Stimulated activated memory B cell treated with anti-CD40 and anti-IgM and Interleukin-4, amounts not matched to agents 10 μg/mL and 1 μg/mL and 100 μg/mL, for 72 hours (primary cell): ENCODE measurements at regions not wholly inside any gene's neighbourhood (a gene's known extent, or its start where the extent isn't known, plus 50 kb on each side); places are given as distances from the start of the nearest gene placed in this dataset.

Source experiments
- ATAC-seq: fragments of 150-1000 bp; cut with Tn5 transposase; 2 replicates; pipeline ENCODE4 v1.10.0; 2021
- H3K27ac Mint-ChIP-seq: one replicate; pipeline ENCODE4 v1.8.0; 2022; ENCODE audit warnings: mild to moderate bottlenecking, mixed read lengths
- H3K27me3 Mint-ChIP-seq: one replicate; pipeline ENCODE4 v1.8.0; 2022; ENCODE audit warnings: mixed read lengths
- H3K36me3 Mint-ChIP-seq: one replicate; pipeline ENCODE4 v1.8.0; 2022; ENCODE audit warnings: mixed read lengths
- H3K4me1 Mint-ChIP-seq: one replicate; pipeline ENCODE4 v1.8.0; 2022; ENCODE audit warnings: mixed read lengths
- H3K4me3 Mint-ChIP-seq: one replicate; pipeline ENCODE4 v1.8.0; 2022; ENCODE audit warnings: mild to moderate bottlenecking, moderate library complexity, mixed read lengths
- H3K9me3 Mint-ChIP-seq: one replicate; pipeline ENCODE4 v1.8.0; 2022; ENCODE audit warnings: mixed read lengths

DNA sequence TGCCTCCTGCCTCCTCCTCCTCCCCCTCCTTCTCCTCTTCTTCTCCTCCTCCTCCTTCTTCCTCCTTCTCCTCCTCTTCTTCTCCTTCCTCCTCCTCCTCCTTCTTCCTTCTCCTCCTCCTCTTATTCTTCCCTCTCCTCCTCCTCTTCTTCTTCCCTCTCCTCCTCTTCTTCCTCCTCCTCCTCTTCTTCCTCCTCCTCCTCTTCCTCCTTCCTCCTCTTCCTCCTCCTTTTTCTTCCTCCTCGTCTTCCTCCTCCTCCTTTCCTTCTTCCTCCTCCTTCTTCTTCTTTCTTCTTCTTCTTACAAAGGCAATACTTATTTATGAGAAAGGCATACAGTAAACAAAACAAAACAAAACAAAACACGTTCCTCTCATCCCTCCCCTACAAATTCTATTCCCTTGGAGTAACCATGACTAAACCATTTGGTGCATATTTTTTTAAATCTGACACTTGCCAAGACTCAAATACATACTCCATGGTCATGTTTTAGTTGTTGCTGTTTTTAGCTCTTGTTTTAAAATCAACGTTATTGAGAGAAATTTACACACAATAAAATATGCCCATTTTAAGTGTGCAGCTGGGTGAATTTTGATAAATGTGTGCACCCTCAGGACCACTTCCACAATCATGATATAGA is 135.6 kb downstream of the FOXD1 start:
- H3K27me3 Mint-ChIP-seq = peaks cover 49% of the 10 kb centered on the region
- H3K9me3 Mint-ChIP-seq = no peaks in the 10 kb centered on the region
- H3K4me3 Mint-ChIP-seq = no peak overlapping the region
- no peak for ATAC-seq
- no peak overlapping the region for H3K27ac Mint-ChIP-seq
- no peaks in the 10 kb centered on the region for H3K36me3 Mint-ChIP-seq
- no peaks in the 10 kb centered on the region for H3K4me1 Mint-ChIP-seq

DNA sequence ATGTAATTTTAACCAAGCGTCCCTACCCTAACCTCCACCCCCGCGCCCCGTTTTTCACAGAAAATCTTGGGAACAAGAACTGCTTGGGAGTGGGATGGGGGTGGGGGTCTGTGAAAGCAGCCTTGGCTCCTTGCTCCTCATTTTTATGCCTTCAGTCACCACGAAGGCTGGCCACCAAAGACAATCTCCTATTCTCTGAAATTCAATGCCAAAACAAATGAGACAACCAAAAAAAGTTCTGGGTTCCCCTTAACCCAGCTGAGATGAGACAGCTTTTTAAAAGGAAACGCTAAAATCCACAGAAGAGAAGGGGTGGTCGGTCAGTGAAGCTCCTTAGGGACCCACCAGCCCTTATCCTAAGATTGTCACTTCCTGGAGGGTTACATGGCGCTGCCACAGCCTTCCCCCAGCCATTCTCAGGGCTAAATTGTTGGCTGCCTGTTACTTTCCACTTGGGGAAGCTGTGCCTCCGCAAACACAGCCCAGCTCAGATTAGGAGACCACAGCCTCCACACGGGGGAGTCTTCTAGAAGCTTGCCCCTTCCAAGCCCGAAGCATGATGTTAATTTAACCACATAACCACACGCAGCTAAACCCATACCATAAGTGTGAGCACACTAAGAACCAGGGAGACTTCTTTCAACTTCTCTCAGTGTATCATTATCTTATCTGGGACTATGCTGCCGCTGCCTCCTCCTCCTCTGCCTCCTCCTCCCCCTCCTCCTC is 136.3 kb downstream of the FOXD1 start:
- Mint-ChIP-seq H3K9me3 (no peaks in the 10 kb centered on the region), H3K36me3 (no peaks in the 10 kb centered on the region), H3K27ac (no peak overlapping the region), H3K27me3 (peaks cover 55% of the 10 kb centered on the region), H3K4me3 (no peak overlapping the region), H3K4me1 (no peaks in the 10 kb centered on the region)
- no peak for ATAC-seq

DNA sequence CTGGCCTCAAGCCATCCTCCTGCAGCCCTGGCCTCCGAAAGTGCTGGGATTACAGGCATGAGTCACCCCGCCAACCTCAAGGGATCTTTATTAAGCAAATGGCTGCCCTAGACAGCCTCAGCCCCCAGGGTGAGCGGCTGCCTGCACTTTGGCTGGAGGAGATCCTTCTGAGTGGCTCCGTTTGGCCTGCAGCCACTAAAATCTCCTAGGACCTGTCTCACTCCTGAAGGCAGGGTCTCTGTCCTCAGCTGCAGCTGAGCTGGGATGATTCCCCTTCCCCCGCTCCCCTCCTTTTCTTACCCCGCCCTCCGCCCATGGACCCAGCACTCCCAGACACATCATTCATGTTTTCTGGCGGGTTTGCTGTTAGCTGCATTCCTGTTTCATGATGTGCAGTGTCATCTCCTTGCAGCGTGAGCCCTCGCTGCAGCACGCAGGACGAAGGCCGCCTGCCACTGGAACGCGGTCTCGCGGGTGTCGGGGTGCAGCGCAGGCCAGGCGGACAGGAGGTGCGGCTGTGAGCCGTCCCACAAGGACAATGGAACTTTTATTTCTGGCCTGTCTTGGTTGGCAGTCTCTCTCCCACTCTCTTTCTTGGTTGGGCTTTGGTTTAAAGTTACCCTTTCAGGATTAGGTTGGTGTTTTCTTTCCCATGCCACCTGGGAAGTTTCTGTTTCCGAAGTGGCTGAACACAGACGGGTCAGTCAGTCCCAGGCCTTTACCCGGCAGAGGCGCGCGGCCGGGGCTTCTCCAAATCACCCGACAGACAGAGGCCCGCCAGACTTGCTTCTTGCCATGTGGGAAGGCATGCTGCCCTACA is 137.1 kb downstream of the FOXD1 start:
- Mint-ChIP-seq H3K9me3 (no peaks in the 10 kb centered on the region), H3K27ac (no peak overlapping the region), H3K4me3 (no peak overlapping the region), H3K4me1 (no peaks in the 10 kb centered on the region), H3K27me3 (peaks cover 55% of the 10 kb centered on the region), H3K36me3 (no peaks in the 10 kb centered on the region)
- ATAC-seq = no peak

- H3K4me3 Mint-ChIP-seq = no peak overlapping the region
- H3K4me1 Mint-ChIP-seq = no peaks in the 10 kb centered on the region
- H3K9me3 Mint-ChIP-seq = no peaks in the 10 kb centered on the region
- peaks cover 70% of the 10 kb centered on the region for H3K27me3 Mint-ChIP-seq
- H3K36me3 Mint-ChIP-seq = no peaks in the 10 kb centered on the region
- no peak overlapping the region for H3K27ac Mint-ChIP-seq
- no peak for ATAC-seq
Observed at GRCh38 chr5:73307645-73308355, 134.8 kb downstream of the TMEM174 start.

- Mint-ChIP-seq H3K27me3 (peaks cover 70% of the 10 kb centered on the region), H3K27ac (no peak overlapping the region), H3K9me3 (no peaks in the 10 kb centered on the region), H3K4me1 (no peaks in the 10 kb centered on the region), H3K36me3 (no peaks in the 10 kb centered on the region), H3K4me3 (no peak overlapping the region)
- ATAC-seq = no peak
Observed at GRCh38 chr5:73306741-73307275, 133.8 kb downstream of the TMEM174 start.

DNA sequence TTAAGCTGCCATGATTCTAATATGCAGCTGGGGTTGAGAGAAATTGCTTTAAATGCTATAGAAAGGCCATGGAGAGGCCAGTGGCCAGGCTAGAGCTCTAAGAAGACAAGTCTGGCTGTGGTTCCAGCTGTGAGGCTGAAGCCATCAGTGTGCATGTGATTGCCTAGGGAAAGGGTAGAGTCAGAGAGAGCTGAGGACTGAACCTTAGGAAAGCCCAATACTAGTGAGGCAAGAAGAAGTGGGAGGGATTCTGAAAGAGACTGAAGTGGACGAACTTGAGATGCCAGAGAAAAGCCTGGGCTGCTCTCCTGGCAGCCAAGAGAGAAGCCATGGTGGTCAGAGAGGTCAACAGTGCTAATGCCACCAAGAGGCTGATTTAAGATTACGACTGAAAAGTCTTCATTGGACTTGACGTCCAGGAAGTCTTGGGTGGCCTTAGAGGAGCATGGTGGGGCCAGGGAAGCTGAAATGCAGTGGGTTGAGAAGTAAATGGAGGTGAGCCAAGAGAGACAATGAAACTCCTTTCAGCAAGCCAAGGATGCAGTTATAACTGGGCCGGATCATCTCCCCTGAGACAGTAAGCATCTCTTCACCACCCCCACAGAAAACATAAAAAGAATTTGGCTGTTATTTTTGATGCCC is 133.2 kb downstream of the TMEM174 start:
- no peak for ATAC-seq
- Mint-ChIP-seq H3K4me1 (no peaks in the 10 kb centered on the region), H3K27ac (no peak overlapping the region), H3K27me3 (peaks cover 70% of the 10 kb centered on the region), H3K4me3 (no peak overlapping the region), H3K9me3 (no peaks in the 10 kb centered on the region), H3K36me3 (no peaks in the 10 kb centered on the region)

- Mint-ChIP-seq H3K9me3 (no peaks in the 10 kb centered on the region), H3K4me3 (no peak overlapping the region), H3K27me3 (peaks cover 77% of the 10 kb centered on the region), H3K36me3 (no peaks in the 10 kb centered on the region), H3K4me1 (peaks cover 5% of the 10 kb centered on the region), H3K27ac (no peak overlapping the region)
- ATAC-seq = no peak
Observed at GRCh38 chr5:73305386-73305785, 132.4 kb downstream of the TMEM174 start.

DNA sequence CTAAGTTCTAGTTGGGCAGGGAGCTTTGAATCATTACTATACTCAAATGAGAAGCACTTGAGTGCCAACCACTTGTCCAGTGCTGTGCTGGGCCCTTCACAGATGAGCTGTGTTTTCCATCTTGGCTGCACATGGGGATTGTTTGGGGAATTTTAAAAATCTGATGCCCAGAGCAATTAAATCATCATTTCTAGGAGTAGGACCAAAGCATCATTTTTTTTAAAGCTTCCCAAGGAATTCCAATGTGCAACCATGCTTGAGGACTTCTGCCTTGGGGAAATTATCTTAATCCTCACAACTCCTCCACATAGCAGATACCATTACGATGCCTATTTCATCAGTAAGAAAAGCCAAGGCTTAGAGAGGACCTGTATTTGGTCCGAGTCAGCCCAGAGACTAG is 131.4 kb downstream of the TMEM174 start:
- no peak overlapping the region for H3K27ac Mint-ChIP-seq
- peaks cover 11% of the 10 kb centered on the region for H3K4me1 Mint-ChIP-seq
- no peaks in the 10 kb centered on the region for H3K9me3 Mint-ChIP-seq
- H3K4me3 Mint-ChIP-seq = no peak overlapping the region
- ATAC-seq = no peak
- no peaks in the 10 kb centered on the region for H3K36me3 Mint-ChIP-seq
- H3K27me3 Mint-ChIP-seq = peaks cover 87% of the 10 kb centered on the region

GRCh38 chr5:73303148-73304079 is 130.4 kb downstream of the TMEM174 start:
- no peak overlapping the region for H3K27ac Mint-ChIP-seq
- H3K27me3 Mint-ChIP-seq = peaks cover 97% of the 10 kb centered on the region
- no peak overlapping the region for H3K4me3 Mint-ChIP-seq
- H3K9me3 Mint-ChIP-seq = no peaks in the 10 kb centered on the region
- H3K4me1 Mint-ChIP-seq = peaks cover 14% of the 10 kb centered on the region
- ATAC-seq = no peak
- no peaks in the 10 kb centered on the region for H3K36me3 Mint-ChIP-seq

DNA sequence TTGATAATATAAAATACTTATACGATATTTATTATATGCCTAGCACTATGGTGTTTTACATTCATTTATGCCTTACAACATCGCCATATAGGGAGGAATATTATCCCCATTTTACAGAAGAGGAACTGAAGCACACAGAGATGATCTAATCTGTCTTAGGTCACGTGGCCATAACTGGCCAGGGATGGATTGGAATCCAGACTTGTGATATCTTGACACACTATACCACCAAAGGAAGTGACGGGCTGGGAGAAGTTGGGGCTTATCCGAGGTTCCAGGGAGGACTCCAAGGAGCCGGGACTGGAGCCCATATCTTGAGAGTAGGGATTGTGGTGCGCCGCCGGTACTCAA is 129.8 kb downstream of the TMEM174 start:
- H3K9me3 Mint-ChIP-seq = no peaks in the 10 kb centered on the region
- H3K36me3 Mint-ChIP-seq = no peaks in the 10 kb centered on the region
- peaks cover 98% of the 10 kb centered on the region for H3K27me3 Mint-ChIP-seq
- no peak overlapping the region for H3K27ac Mint-ChIP-seq
- H3K4me3 Mint-ChIP-seq = no peak overlapping the region
- ATAC-seq = no peak
- peaks cover 14% of the 10 kb centered on the region for H3K4me1 Mint-ChIP-seq

DNA sequence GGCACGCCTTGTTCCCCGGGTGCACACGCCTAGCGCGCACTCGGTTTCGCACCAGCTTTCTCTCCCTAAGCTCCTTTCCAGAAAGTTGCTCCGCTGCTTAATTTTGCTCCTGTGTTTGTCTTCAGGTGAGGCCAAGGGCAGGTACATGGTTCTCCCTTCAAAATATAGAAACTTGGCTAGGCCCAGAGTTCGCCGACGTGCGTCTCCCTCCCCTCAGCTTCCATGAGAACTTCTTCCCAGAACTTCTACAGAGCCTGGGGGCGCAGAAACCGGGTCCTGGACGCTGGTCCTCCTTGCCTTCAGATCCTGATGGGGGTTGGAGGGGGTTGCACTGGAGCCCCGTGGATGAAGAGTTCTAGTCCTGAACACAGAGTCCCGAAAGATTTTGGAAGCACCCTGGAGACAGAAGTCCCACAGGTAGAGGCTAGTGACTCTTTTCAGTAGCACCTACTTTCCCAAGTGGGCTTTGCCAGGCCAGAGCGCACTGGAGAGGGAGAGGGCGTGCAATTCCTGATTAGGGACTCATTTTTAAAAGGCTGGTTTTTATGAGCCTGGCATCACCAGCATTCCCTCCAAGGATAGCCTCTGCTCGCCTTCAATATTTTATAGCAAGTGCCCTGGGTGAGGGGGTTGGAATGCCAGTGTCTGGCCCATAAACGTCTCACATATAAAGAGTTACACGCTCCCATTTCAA is 128.4 kb downstream of the TMEM174 start:
- peaks cover 98% of the 10 kb centered on the region for H3K27me3 Mint-ChIP-seq
- H3K36me3 Mint-ChIP-seq = no peaks in the 10 kb centered on the region
- H3K9me3 Mint-ChIP-seq = no peaks in the 10 kb centered on the region
- H3K4me1 Mint-ChIP-seq = peaks cover 14% of the 10 kb centered on the region
- ATAC-seq = no peak
- H3K27ac Mint-ChIP-seq = no peak overlapping the region
- no peak overlapping the region for H3K4me3 Mint-ChIP-seq

GRCh38 chr5:73300337-73301207 is 127.6 kb downstream of the TMEM174 start:
- no peaks in the 10 kb centered on the region for H3K36me3 Mint-ChIP-seq
- H3K27me3 Mint-ChIP-seq = peaks cover 98% of the 10 kb centered on the region
- no peak overlapping the region for H3K4me3 Mint-ChIP-seq
- peaks cover 14% of the 10 kb centered on the region for H3K4me1 Mint-ChIP-seq
- no peak overlapping the region for H3K27ac Mint-ChIP-seq
- ATAC-seq = no peak
- no peaks in the 10 kb centered on the region for H3K9me3 Mint-ChIP-seq
